ENCODE measurements at regions not wholly inside any gene's neighbourhood (a gene's known extent, or its start where the extent isn't known, plus 50 kb on each side); places are given as distances from the start of the nearest gene placed in this dataset.

DNA sequence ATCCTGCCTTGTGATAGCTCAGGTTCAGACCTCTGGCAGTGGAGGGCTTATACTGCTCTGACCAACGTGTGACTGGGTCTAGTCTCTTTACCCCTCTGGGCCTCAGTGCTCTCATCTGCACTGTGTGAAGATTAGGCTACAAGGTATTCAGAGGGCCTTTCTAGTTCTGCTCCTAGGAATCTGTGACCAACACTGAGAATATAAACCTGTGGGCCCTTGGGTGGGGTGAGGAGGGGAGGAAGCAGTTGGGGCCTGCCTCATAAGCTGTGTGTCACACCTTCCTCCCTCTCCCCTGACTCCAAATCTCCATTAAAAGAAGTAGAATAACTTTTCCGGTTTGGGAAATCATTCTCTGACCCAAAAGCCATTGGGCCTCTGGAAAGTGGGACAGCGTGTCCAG, 66.3 kb upstream of the MSN start (continued):
- TF ChIP-seq, protein P1, sequence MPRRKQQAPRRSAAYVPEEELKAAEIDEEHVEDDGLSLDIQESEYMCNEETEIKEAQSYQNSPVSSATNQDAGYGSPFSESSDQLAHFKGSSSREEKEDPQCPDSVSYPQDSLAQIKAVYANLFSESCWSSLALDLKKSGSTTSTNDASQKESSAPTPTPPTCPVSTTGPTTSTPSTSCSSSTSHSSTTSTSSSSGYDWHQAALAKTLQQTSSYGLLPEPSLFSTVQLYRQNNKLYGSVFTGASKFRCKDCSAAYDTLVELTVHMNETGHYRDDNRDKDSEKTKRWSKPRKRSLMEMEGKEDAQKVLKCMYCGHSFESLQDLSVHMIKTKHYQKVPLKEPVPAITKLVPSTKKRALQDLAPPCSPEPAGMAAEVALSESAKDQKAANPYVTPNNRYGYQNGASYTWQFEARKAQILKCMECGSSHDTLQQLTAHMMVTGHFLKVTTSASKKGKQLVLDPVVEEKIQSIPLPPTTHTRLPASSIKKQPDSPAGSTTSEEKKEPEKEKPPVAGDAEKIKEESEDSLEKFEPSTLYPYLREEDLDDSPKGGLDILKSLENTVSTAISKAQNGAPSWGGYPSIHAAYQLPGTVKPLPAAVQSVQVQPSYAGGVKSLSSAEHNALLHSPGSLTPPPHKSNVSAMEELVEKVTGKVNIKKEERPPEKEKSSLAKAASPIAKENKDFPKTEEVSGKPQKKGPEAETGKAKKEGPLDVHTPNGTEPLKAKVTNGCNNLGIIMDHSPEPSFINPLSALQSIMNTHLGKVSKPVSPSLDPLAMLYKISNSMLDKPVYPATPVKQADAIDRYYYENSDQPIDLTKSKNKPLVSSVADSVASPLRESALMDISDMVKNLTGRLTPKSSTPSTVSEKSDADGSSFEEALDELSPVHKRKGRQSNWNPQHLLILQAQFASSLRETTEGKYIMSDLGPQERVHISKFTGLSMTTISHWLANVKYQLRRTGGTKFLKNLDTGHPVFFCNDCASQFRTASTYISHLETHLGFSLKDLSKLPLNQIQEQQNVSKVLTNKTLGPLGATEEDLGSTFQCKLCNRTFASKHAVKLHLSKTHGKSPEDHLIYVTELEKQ (tag by site-specific recombination; IDR thresholded peaks at IDR 0.05; ENCODE audit: borderline replicate concordance), result no peak
- no peak for TF ChIP-seq KLF9 (tag by site-specific recombination; IDR thresholded peaks at IDR 0.05; ENCODE audit: low read depth)
- no peak for TF ChIP-seq ZNF791 (tag by site-specific recombination; IDR thresholded peaks at IDR 0.05)
- TF ChIP-seq ZNF610 (tag by site-specific recombination; IDR thresholded peaks at IDR 0.05; ENCODE audit: borderline replicate concordance), result no peak
- TF ChIP-seq ZNF785 (tag by site-specific recombination; IDR thresholded peaks at IDR 0.05), result no peak
- no peak for TF ChIP-seq KLF10 (tag by site-specific recombination; IDR thresholded peaks at IDR 0.05)
- TF ChIP-seq, protein P2, sequence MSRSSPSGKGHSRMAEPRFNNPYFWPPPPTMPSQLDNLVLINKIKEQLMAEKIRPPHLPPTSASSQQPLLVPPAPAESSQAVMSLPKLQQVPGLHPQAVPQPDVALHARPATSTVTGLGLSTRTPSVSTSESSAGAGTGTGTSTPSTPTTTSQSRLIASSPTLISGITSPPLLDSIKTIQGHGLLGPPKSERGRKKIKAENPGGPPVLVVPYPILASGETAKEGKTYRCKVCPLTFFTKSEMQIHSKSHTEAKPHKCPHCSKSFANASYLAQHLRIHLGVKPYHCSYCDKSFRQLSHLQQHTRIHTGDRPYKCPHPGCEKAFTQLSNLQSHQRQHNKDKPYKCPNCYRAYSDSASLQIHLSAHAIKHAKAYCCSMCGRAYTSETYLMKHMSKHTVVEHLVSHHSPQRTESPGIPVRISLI (tag by site-specific recombination; IDR thresholded peaks at IDR 0.05), result no peak
- TF ChIP-seq, protein P3, sequence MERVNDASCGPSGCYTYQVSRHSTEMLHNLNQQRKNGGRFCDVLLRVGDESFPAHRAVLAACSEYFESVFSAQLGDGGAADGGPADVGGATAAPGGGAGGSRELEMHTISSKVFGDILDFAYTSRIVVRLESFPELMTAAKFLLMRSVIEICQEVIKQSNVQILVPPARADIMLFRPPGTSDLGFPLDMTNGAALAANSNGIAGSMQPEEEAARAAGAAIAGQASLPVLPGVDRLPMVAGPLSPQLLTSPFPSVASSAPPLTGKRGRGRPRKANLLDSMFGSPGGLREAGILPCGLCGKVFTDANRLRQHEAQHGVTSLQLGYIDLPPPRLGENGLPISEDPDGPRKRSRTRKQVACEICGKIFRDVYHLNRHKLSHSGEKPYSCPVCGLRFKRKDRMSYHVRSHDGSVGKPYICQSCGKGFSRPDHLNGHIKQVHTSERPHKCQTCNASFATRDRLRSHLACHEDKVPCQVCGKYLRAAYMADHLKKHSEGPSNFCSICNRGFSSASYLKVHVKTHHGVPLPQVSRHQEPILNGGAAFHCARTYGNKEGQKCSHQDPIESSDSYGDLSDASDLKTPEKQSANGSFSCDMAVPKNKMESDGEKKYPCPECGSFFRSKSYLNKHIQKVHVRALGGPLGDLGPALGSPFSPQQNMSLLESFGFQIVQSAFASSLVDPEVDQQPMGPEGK (tag by site-specific recombination; IDR thresholded peaks at IDR 0.05), result no peak
- TF ChIP-seq KLF16 (tag by site-specific recombination; IDR thresholded peaks at IDR 0.05), result no peak
- no peak for TF ChIP-seq ZNF155 (tag by site-specific recombination; IDR thresholded peaks at IDR 0.05)

DNA sequence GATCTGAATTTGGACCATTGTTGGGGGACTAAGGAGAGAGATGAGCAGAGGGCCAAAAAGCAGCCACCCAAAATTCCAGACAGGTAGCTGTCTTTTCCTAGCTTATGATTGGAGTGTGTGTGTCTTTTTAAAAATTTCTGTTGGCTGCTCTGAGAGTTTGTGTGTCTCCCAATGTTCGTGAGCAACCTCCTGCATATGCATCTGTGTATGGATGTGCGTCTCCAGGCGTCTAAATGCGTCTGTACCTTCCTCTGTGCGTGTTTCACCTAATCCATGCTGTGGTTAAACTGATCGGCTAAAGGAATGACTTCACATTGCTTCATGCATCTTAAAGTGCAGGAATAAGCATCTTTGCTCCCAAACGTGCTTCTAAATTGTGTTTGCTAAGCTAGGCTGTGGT, 65.5 kb upstream of the LAS1L start:
- CTCF ChIA-PET, result interaction anchor here (0.7 to 0.8 kb wide), 2 partner anchors 110 to 1129 kb away, joined by 3 read pairs; no protein-coding TSS in a partner anchor
- H3K36me3 ChIP-seq (ENCODE audit: control insufficient read depth in 2 of 2, insufficient read depth in 1 of 2, low read length in 2 of 2), result no peaks in the 10 kb centered on the region
- no peaks in the 10 kb centered on the region for H3K4me1 ChIP-seq (ENCODE audit: control insufficient read depth, insufficient read depth, low read length)

DNA sequence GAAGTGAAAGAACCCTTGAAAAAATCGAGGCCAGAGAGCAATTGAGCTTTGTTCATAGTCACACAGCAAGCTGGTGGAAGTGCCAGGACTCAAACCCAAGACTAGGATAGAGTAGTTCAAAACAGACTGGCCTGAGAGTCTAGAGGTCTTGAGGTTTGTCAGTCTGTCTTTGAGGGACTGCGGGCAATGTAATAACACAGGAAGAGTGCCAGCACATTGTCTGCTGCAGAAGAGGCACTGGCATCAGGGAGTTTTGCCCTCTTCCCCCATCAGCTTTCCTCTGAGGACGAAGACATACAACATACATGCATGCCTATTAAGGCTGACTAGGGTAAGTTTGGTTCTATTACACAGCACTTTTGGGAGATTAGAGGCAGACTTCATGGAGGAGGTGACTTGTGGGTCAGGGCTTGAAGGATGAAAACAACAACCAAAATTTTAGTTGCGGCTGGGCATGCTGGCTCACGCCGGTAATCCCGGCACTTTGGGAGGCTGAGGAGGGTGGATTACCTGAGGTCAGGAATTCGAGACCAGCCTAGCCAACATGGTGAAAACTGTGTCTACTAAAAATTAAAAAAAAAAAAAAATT, 64.1 kb upstream of the LAS1L start:
- H3K9me3 ChIP-seq (ENCODE audit: control insufficient read depth, insufficient read depth, low read depth, low read length), result no peaks in the 10 kb centered on the region; the same call in 1 of the 2 replicates
- CTCF ChIA-PET, result no interaction called here
- POLR2A ChIA-PET, result no interaction called here
- TF ChIP-seq, protein P4, sequence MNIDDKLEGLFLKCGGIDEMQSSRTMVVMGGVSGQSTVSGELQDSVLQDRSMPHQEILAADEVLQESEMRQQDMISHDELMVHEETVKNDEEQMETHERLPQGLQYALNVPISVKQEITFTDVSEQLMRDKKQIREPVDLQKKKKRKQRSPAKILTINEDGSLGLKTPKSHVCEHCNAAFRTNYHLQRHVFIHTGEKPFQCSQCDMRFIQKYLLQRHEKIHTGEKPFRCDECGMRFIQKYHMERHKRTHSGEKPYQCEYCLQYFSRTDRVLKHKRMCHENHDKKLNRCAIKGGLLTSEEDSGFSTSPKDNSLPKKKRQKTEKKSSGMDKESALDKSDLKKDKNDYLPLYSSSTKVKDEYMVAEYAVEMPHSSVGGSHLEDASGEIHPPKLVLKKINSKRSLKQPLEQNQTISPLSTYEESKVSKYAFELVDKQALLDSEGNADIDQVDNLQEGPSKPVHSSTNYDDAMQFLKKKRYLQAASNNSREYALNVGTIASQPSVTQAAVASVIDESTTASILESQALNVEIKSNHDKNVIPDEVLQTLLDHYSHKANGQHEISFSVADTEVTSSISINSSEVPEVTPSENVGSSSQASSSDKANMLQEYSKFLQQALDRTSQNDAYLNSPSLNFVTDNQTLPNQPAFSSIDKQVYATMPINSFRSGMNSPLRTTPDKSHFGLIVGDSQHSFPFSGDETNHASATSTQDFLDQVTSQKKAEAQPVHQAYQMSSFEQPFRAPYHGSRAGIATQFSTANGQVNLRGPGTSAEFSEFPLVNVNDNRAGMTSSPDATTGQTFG (tag by site-specific recombination; IDR thresholded peaks at IDR 0.05; ENCODE audit: borderline replicate concordance), result no peak
- TF ChIP-seq ZNF544 (tag by site-specific recombination; IDR thresholded peaks at IDR 0.05) (no peak), ZNF596 (tag by site-specific recombination; IDR thresholded peaks at IDR 0.05) (no peak), ZNF404 (tag by site-specific recombination; IDR thresholded peaks at IDR 0.05) (no peak), ZNF157 (tag by site-specific recombination; IDR thresholded peaks at IDR 0.05) (no peak), HOXA7 (CRISPR knock-in tag; IDR thresholded peaks at IDR 0.05; ENCODE audit: borderline replicate concordance) (no peak), ZNF121 (tag by site-specific recombination; IDR thresholded peaks at IDR 0.05) (no peak), EGR2 (tag by site-specific recombination; IDR thresholded peaks at IDR 0.05; ENCODE audit: low read depth) (no peak), ZNF426 (tag by site-specific recombination; IDR thresholded peaks at IDR 0.05) (no peak), REPIN1 (tag by site-specific recombination; IDR thresholded peaks at IDR 0.05; ENCODE audit: low read depth) (no peak)
- TF ChIP-seq, protein P1 (tag by site-specific recombination; IDR thresholded peaks at IDR 0.05; ENCODE audit: borderline replicate concordance), result no peak

More for the DNA sequence above, 65.5 kb upstream of the LAS1L start:
- TF ChIP-seq ZNF132 (tag by site-specific recombination; IDR thresholded peaks at IDR 0.05; ENCODE audit: borderline replicate concordance), result no peak
- no peaks in the 10 kb centered on the region; the same call in 1 of the 2 replicates for H3K9me3 ChIP-seq (ENCODE audit: control insufficient read depth, insufficient read depth, low read depth, low read length)
- H3K4me3 ChIP-seq (ENCODE audit: low read depth, low read length), result no peak overlapping the region
- no peak overlapping the region for H3K27ac ChIP-seq (ENCODE audit: extremely low read depth, low read depth, low read length)
- POLR2A ChIA-PET, result interaction anchor here (0.6 kb wide), 1 partner anchor 95 kb away, joined by 3 read pairs; no protein-coding TSS in a partner anchor

More for the DNA sequence above, 64.1 kb upstream of the LAS1L start:
- no peaks in the 10 kb centered on the region for H3K36me3 ChIP-seq (ENCODE audit: control insufficient read depth in 2 of 2, insufficient read depth in 1 of 2, low read length in 2 of 2)
- no peaks in the 10 kb centered on the region for H3K4me1 ChIP-seq (ENCODE audit: control insufficient read depth, insufficient read depth, low read length)
- no peak overlapping the region for H3K27ac ChIP-seq (ENCODE audit: extremely low read depth, low read depth, low read length)
- no peak overlapping the region for H3K4me3 ChIP-seq (ENCODE audit: low read depth, low read length)
